ENCODE measurements at regions not wholly inside any gene's neighbourhood (a gene's known extent, or its start where the extent isn't known, plus 50 kb on each side); places are given as distances from the start of the nearest gene placed in this dataset.

DNA sequence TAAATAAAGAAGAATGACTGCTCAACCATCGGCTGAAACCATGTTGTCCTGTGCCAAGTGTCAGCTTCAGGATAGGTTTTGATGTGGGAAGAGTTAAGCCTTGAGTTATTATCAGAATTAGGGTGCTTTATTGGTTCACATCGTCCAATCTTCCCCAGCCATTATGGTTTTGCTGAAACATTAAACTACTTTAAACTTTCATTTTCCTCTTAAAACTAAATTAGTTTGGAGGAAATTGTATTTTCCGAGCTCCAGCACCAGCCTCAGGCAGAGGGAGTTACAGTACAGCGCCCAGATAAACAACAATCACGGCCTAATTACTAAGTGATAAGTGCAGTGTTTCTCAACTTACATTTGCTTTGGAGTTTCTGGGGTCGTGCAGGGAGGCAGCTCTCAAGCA, 80.2 kb downstream of the TMEM114 start:
- no peak for DNase-seq (ENCODE audit: low read depth, low spot score)
- TF ChIP-seq, protein P1, sequence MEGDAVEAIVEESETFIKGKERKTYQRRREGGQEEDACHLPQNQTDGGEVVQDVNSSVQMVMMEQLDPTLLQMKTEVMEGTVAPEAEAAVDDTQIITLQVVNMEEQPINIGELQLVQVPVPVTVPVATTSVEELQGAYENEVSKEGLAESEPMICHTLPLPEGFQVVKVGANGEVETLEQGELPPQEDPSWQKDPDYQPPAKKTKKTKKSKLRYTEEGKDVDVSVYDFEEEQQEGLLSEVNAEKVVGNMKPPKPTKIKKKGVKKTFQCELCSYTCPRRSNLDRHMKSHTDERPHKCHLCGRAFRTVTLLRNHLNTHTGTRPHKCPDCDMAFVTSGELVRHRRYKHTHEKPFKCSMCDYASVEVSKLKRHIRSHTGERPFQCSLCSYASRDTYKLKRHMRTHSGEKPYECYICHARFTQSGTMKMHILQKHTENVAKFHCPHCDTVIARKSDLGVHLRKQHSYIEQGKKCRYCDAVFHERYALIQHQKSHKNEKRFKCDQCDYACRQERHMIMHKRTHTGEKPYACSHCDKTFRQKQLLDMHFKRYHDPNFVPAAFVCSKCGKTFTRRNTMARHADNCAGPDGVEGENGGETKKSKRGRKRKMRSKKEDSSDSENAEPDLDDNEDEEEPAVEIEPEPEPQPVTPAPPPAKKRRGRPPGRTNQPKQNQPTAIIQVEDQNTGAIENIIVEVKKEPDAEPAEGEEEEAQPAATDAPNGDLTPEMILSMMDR (optimal IDR thresholded peaks at IDR 0.05 in 1 of 3, IDR thresholded peaks at IDR 0.05 in 1 of 3, conservative IDR thresholded peaks at IDR 0.05 in 1 of 3; ENCODE audit: extremely low read depth in 1 of 3, insufficient read depth in 2 of 3, low read length in 3 of 3): no peak
- no peak for TF ChIP-seq EZH2 (IDR thresholded peaks at IDR 0.05; ENCODE audit: low read length)
- no peak overlapping the region for H3K4me3 ChIP-seq (ENCODE audit: control insufficient read depth in 2 of 3, extremely low read depth in 1 of 3, insufficient read depth in 2 of 3, low read depth in 1 of 3, low read length in 3 of 3)
- H3K4me1 ChIP-seq (ENCODE audit: control insufficient read depth, extremely low read depth, insufficient read depth, low read length): no peaks in the 10 kb centered on the region
- H3K9me1 ChIP-seq (ENCODE audit: control insufficient read depth, extremely low read depth, insufficient read depth, low read length): no peaks in the 10 kb centered on the region
- H2AFZ ChIP-seq (ENCODE audit: control insufficient read depth, low read length): no peak overlapping the region
- no peak overlapping the region for H3K9ac ChIP-seq (ENCODE audit: control insufficient read depth, extremely low read depth, insufficient read depth, low read length)
- no peaks in the 10 kb centered on the region for H3K27me3 ChIP-seq (ENCODE audit: control insufficient read depth, extremely low read depth, insufficient read depth, low read length)
- H4K20me1 ChIP-seq (ENCODE audit: control insufficient read depth, extremely low read depth, insufficient read depth, low read length): no peaks in the 10 kb centered on the region
- dilution Hi-C loops (cut with MboI; ENCODE audit: extremely low pct_ligation_motif_present, low sequenced_read_pairs): no loop called here
- H3K27ac ChIP-seq (ENCODE audit: control insufficient read depth, insufficient read depth, low read length): no peak overlapping the region
- H3K36me3 ChIP-seq (ENCODE audit: control insufficient read depth in 2 of 2, extremely low read depth in 1 of 2, insufficient read depth in 2 of 2, low read length in 2 of 2): no peaks in the 10 kb centered on the region
- FAIRE-seq: no peak
- H3K79me2 ChIP-seq (ENCODE audit: control insufficient read depth, insufficient read depth, low read length): no peaks in the 10 kb centered on the region
- H3K4me2 ChIP-seq (ENCODE audit: control insufficient read depth, extremely low read depth, insufficient read depth, low read depth, low read length): no peak overlapping the region
- no peaks in the 10 kb centered on the region for H3K9me3 ChIP-seq (ENCODE audit: control insufficient read depth, low read depth, low read length)

DNA sequence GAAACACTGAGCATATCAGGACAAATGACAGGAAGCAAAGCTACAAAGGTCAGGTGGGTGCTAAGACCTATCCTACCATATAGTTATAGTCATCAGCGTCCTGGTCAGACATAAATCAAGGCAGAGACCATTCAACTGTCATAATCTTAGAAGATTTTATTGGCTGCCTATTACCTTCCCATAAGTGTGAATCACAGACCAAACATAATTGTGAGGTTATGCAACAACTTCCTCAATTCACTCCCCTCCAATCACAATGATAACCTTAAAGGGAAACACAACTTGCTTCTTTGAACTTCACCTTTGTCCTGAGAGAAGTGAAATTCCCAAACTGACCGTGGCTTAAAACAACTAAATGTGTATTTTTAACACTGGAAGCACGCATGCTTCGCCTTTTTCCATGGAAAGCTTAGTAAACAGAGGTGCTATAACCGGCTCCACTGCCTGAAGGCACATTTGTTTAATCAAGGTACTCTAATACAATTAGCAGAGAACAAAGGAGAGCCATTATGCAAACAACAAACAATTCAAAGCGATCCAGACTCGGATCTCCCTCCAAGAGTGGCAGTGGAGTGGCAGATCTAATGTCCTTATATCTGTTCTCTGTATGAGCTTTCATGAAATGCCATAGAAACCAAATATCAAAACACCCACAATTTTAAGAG, 84.9 kb downstream of the TMEM114 start:
- Histone ChIP-seq H4K20me1 (ENCODE audit: control insufficient read depth, extremely low read depth, insufficient read depth, low read length) (no peaks in the 10 kb centered on the region), H3K4me1 (ENCODE audit: control insufficient read depth, extremely low read depth, insufficient read depth, low read length) (no peaks in the 10 kb centered on the region), H3K4me3 (ENCODE audit: control insufficient read depth in 2 of 3, extremely low read depth in 1 of 3, insufficient read depth in 2 of 3, low read depth in 1 of 3, low read length in 3 of 3) (no peak overlapping the region), H3K27me3 (ENCODE audit: control insufficient read depth, extremely low read depth, insufficient read depth, low read length) (no peaks in the 10 kb centered on the region), H3K27ac (ENCODE audit: control insufficient read depth, insufficient read depth, low read length) (no peak overlapping the region), H3K4me2 (ENCODE audit: control insufficient read depth, extremely low read depth, insufficient read depth, low read depth, low read length) (no peak overlapping the region), H3K9ac (ENCODE audit: control insufficient read depth, extremely low read depth, insufficient read depth, low read length) (no peak overlapping the region), H2AFZ (ENCODE audit: control insufficient read depth, low read length) (no peak overlapping the region), H3K79me2 (ENCODE audit: control insufficient read depth, insufficient read depth, low read length) (no peaks in the 10 kb centered on the region), H3K36me3 (ENCODE audit: control insufficient read depth in 2 of 2, extremely low read depth in 1 of 2, insufficient read depth in 2 of 2, low read length in 2 of 2) (no peaks in the 10 kb centered on the region), H3K9me3 (ENCODE audit: control insufficient read depth, low read depth, low read length) (no peaks in the 10 kb centered on the region), H3K9me1 (ENCODE audit: control insufficient read depth, extremely low read depth, insufficient read depth, low read length) (no peaks in the 10 kb centered on the region)
- dilution Hi-C loops (cut with MboI; ENCODE audit: extremely low pct_ligation_motif_present, low sequenced_read_pairs): no loop called here
- FAIRE-seq (no peak), DNase-seq (ENCODE audit: low read depth, low spot score) (no peak)
- TF ChIP-seq, protein P1 (optimal IDR thresholded peaks at IDR 0.05 in 1 of 3, IDR thresholded peaks at IDR 0.05 in 1 of 3, conservative IDR thresholded peaks at IDR 0.05 in 1 of 3; ENCODE audit: extremely low read depth in 1 of 3, insufficient read depth in 2 of 3, low read length in 3 of 3): no peak
- TF ChIP-seq EZH2 (IDR thresholded peaks at IDR 0.05; ENCODE audit: low read length): no peak
